ENCODE measurements at regions not wholly inside any gene's neighbourhood (a gene's known extent, or its start where the extent isn't known, plus 50 kb on each side); places are given as distances from the start of the nearest gene placed in this dataset.

DNA sequence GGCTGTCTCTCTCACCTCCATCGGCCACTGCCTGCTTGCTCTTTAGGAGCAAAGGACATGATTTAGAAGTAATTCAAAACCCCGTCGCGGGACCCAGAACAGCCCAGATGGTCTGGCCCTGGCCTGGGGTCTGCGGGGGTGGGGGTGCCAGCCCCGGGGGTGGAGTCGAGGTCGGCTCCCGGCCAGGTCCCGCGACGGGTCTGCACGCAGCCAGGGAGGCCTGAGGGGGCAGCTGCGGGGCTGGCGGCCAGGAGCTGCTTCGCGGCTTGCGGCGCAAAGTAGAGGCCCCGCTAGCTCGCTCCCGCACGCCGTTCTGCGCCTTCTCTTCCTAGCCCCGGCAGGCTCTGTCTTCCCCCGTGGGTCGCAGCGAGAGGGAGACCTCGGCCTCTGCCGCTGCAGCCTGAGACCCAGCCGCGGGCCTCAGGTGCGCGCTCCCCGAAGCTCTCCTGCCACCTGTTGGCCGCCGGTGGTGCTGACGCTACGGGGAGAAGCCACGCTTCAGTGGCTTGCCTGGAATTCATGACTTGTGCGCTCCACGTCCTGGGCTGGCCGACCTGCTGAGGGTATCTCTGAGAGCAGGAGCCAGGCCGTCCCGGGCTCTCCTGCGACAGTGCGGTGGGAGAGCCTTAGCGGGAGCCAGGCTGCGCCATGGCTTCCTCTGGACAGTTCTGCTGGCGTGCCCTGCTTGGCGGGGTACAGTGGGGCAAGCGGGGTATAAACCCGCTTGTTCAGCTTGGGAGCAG is 157.2 kb upstream of the PITX1 start:
- 1 to 3% methylated on average over 16 of the region's 54 CpGs for WGBS, 2 donors
- intact Hi-C loops (cut with DNase I): loop anchor here (2.0 kb wide), 1 partner anchor 158 kb away; no protein-coding TSS in a partner anchor
- TF ChIP-seq, protein P1, sequence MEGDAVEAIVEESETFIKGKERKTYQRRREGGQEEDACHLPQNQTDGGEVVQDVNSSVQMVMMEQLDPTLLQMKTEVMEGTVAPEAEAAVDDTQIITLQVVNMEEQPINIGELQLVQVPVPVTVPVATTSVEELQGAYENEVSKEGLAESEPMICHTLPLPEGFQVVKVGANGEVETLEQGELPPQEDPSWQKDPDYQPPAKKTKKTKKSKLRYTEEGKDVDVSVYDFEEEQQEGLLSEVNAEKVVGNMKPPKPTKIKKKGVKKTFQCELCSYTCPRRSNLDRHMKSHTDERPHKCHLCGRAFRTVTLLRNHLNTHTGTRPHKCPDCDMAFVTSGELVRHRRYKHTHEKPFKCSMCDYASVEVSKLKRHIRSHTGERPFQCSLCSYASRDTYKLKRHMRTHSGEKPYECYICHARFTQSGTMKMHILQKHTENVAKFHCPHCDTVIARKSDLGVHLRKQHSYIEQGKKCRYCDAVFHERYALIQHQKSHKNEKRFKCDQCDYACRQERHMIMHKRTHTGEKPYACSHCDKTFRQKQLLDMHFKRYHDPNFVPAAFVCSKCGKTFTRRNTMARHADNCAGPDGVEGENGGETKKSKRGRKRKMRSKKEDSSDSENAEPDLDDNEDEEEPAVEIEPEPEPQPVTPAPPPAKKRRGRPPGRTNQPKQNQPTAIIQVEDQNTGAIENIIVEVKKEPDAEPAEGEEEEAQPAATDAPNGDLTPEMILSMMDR (IDR thresholded peaks at IDR 0.05): peak; percentile 82 to 98 (median 95)
- peak in 2 of 4 donors; percentile 47 to 70 for TF ChIP-seq POLR2A (IDR thresholded peaks at IDR 0.05)
- Histone ChIP-seq H3K27ac (peak overlapping the region; percentile 90 to 97 (median 94)), H3K9me3 (no peaks in the 10 kb centered on the region), H3K4me1 (peaks cover 12 to 97% (median 44%) of the 10 kb centered on the region in 3 donors), H3K4me3 (peak overlapping the region; percentile 30 to 71 (median 48)), H3K27me3 (peaks cover 0 to 8% (median 0%) of the 10 kb centered on the region in 4 donors), H3K36me3 (no peaks in the 10 kb centered on the region)
- no peak for DNase-seq

DNA sequence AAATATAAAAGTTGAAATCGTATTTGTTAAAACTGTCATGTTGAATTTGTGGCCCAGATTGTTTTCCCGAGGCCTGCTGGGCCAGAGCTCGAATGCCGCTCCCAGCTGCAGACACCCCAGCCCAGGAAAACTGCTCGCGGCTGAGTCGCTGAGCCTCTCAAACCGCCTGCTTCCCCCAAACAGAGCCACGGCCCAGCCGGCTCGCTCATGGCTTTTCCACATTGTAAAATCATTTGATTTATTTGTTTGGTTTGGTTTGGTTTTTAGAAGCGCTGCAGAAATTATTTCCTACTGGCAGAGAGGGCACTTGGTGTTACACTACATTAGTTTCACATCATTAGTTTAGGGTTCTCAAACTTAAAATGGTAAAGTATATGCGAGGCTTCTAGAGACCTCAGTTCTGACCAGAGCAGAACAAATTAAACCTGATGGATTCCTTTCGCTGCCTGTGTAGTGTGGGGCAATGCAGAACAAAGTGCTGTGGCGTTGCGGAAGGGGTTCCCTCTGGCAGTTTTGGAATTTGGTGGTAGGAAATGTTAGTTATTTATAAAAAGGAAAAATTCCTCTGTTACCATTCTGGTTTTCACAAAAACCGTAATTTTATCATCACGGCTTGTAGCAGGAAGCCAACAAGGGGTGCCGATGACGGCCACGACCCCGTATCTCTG is 156.5 kb upstream of the PITX1 start:
- H3K4me3 ChIP-seq: peak overlapping the region; percentile 30 to 71 (median 48)
- intact Hi-C loops (cut with DNase I): loop anchor here (2.0 kb wide), 1 partner anchor 158 kb away; no protein-coding TSS in a partner anchor
- 24 to 34% methylated on average over 22 of the region's 22 CpGs for WGBS, 2 donors
- TF ChIP-seq, protein P1 (IDR thresholded peaks at IDR 0.05): no peak
- no peak for TF ChIP-seq POLR2A (IDR thresholded peaks at IDR 0.05)
- H3K27me3 ChIP-seq: peaks cover 0 to 8% (median 0%) of the 10 kb centered on the region in 4 donors
- H3K4me1 ChIP-seq: peaks cover 12 to 100% (median 51%) of the 10 kb centered on the region in 3 donors
- H3K36me3 ChIP-seq: no peaks in the 10 kb centered on the region
- no peaks in the 10 kb centered on the region for H3K9me3 ChIP-seq
- DNase-seq: no peak
- peak overlapping the region; percentile 90 to 97 (median 94) for H3K27ac ChIP-seq

DNA sequence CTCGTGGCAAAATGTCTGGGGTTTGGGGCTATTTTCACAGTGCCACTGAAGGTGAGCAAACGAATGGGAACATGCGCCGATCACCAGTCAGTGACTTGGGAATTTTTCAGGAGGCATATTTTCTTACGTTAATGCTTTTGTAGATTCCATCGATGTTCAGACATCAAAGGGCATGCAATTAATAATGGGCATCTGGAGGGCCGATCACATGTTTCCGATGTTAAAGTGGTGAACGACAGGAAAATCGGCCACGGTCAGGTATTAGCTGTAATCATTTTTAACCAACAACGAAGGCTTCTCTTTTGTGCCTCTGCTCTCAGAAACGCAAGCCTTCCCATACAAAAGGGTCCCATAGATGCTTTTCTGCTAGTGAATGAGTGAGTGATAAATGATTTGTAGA is 155.0 kb upstream of the PITX1 start:
- DNase-seq: no peak
- Histone ChIP-seq H3K4me1 (peaks cover 12 to 100% (median 43%) of the 10 kb centered on the region in 3 donors), H3K4me3 (peak overlapping the region in 3 of 4 donors; percentile 13 to 26 (median 17)), H3K36me3 (no peaks in the 10 kb centered on the region), H3K9me3 (no peaks in the 10 kb centered on the region), H3K27me3 (peaks cover 0 to 8% (median 0%) of the 10 kb centered on the region in 4 donors), H3K27ac (peak overlapping the region; percentile 90 to 97 (median 94))
- WGBS, 2 donors: 39 to 45% methylated on average over 13 of the region's 13 CpGs
- intact Hi-C loops (cut with DNase I): loop anchor here (5.0 kb wide), 1 partner anchor 47 kb away; no protein-coding TSS in a partner anchor
- TF ChIP-seq POLR2A (IDR thresholded peaks at IDR 0.05): no peak
- TF ChIP-seq, protein P1 (IDR thresholded peaks at IDR 0.05): no peak

DNA sequence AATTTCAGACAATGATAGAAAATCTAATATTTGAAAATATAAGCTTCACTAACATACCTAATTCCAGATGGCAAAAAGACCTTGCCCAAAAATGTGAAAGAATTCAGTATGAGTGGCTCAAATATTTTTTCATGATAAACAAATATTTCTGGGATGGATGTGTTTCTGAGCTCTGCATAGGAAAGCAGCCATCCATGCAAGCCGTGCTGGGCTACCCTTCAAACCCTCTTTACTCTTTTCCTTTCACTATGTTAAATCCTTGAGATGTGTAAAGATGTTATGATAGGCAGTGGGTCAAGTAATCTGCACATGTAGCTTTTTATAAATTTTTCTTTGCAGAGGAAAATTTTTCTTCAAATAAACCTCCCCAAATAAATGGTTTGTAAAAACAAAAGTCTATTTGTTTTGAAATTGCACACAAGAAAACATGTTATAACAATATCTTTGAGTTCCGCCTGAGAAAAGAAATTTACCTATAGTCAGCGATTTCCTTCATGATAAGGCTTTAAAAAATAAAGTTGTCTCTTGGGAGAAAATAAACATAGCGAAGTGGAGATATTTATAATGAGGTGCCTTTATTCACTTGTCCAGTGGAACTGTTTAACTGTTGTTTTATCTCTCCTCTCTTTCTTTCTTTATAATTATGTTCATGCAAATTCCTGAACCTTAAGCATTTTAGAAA is 154.3 kb upstream of the PITX1 start:
- H3K36me3 ChIP-seq: no peaks in the 10 kb centered on the region
- peak overlapping the region in 3 of 4 donors; percentile 13 to 26 (median 17) for H3K4me3 ChIP-seq
- no peaks in the 10 kb centered on the region for H3K9me3 ChIP-seq
- H3K27ac ChIP-seq: peak overlapping the region; percentile 90 to 97 (median 94)
- H3K4me1 ChIP-seq: peaks cover 12 to 100% (median 43%) of the 10 kb centered on the region in 3 donors
- H3K27me3 ChIP-seq: peaks cover 0 to 8% (median 0%) of the 10 kb centered on the region in 4 donors
- TF ChIP-seq, protein P1 (IDR thresholded peaks at IDR 0.05): no peak
- no peak for TF ChIP-seq POLR2A (IDR thresholded peaks at IDR 0.05)
- WGBS, 2 donors: 29 to 30% methylated on average over 4 of the region's 4 CpGs
- intact Hi-C loops (cut with DNase I): loop anchor here (5.0 kb wide), 1 partner anchor 46 kb away; no protein-coding TSS in a partner anchor
- DNase-seq: no peak

Data from esophagus squamous epithelium (tissue), 5 donors.